Esophagus muscularis mucosa (tissue), 4 donors: ENCODE measurements at regions not wholly inside any gene's neighbourhood (a gene's known extent, or its start where the extent isn't known, plus 50 kb on each side); places are given as distances from the start of the nearest gene placed in this dataset.

Experiments used
- CTCF ChIP-seq, 3 experiments: fragments of 200-600 bp in 2 of 3; fragments of 450-650 bp in 1 of 3; sonication (generic) in 2 of 3; IDR thresholded peaks; one replicate each; pipeline ENCODE4 v1.5.1; 2017 to 2019; ENCODE audit warnings: antibody characterized with exemption in 3 of 3, mild to moderate bottlenecking in 2 of 3, moderate library complexity in 1 of 3
- EP300 ChIP-seq: sonication (generic); formaldehyde crosslinking; IDR thresholded peaks from one replicate; pipeline ENCODE4 v1.6.1; 2017; ENCODE audit warnings: antibody characterized with exemption
- POLR2A ChIP-seq: fragments of 450-650 bp; IDR thresholded peaks from one replicate; pipeline ENCODE4 v1.6.1; 2017; ENCODE audit warnings: antibody characterized with exemption, moderate library complexity, mild to moderate bottlenecking, low read depth

- TF ChIP-seq CTCF (IDR thresholded peaks at IDR 0.05), result no peak
- no peak for TF ChIP-seq POLR2A
- no peak for TF ChIP-seq EP300
These were observed 226.5 kb downstream of the POU4F1 start for GRCh38 chr13:78376822-78377221.
